Lower lobe of right lung (tissue), 2 donors: ENCODE measurements at regions not wholly inside any gene's neighbourhood (a gene's known extent, or its start where the extent isn't known, plus 50 kb on each side); places are given as distances from the start of the nearest gene placed in this dataset.

Source experiments
- ATAC-seq, 2 donors: fragments of 200-7000 bp; cut with Tn5 transposase; one replicate each; pipeline ENCODE4 v1.9.1; 2020 to 2022; ENCODE audit warnings: mild to moderate bottlenecking in 2 of 2, moderate library complexity in 2 of 2
- DNase-seq: peaks from one replicate; pipeline ENCODE4 v3.0.0-alpha.2; 2020
- H3K27ac ChIP-seq: fragments of 200-600 bp; one replicate; pipeline ENCODE4 v1.8.0; 2022
- H3K27me3 ChIP-seq: fragments of 200-600 bp; one replicate; pipeline ENCODE4 v1.8.0; 2022; ENCODE audit warnings: low read depth
- H3K36me3 ChIP-seq: fragments of 200-600 bp; one replicate; pipeline ENCODE4 v1.8.0; 2022; ENCODE audit warnings: mild to moderate bottlenecking
- H3K4me1 ChIP-seq: fragments of 200-600 bp; one replicate; pipeline ENCODE4 v1.8.0; 2022
- H3K4me3 ChIP-seq: fragments of 200-600 bp; one replicate; pipeline ENCODE4 v1.8.0; 2022; ENCODE audit warnings: mild to moderate bottlenecking
- H3K9me3 ChIP-seq: fragments of 200-600 bp; one replicate; pipeline ENCODE4 v1.8.0; 2022
- intact Hi-C: fragments of 100-400 bp; cut with DNase I; formaldehyde crosslinking; loops from one replicate; pipeline ENCODE4 v1.11.0; 2022
- TF ChIP-seq, protein P1 (sequence below): fragments of 200-600 bp; IDR thresholded peaks from one replicate; pipeline ENCODE4 v1.8.0; 2022; ENCODE audit warnings: antibody characterized with exemption, mild to moderate bottlenecking
- donor health status: DM: no; HTN: yes; CAD: no; lungs with severe emphysema.

DNA sequence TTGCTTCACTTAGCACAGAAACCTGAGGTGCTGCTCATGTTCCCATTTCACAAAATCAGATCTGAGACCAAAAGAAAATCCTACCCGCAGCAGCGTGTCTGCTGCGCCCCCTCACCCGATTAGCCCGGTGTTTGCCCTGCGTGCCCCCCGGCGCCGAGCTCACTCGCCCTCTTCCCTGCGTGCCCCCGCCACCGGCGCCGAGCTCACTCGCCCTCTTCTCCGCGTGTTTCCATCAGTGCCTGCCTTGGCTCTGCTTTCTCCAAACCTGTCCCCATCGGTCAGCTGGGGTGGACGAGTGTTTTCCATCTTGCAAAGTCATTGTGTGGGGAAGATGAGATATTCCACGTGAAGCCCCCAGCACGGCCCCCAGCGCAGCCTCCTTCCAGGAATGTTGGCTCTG lies 225.3 kb upstream of the PITRM1 start:
- ATAC-seq (no peak), DNase-seq (no peak)
- H3K36me3 ChIP-seq = no peaks in the 10 kb centered on the region
- H3K27ac ChIP-seq = no peak overlapping the region
- H3K4me3 ChIP-seq = no peak overlapping the region
- H3K9me3 ChIP-seq = no peaks in the 10 kb centered on the region
- TF ChIP-seq, protein P1, sequence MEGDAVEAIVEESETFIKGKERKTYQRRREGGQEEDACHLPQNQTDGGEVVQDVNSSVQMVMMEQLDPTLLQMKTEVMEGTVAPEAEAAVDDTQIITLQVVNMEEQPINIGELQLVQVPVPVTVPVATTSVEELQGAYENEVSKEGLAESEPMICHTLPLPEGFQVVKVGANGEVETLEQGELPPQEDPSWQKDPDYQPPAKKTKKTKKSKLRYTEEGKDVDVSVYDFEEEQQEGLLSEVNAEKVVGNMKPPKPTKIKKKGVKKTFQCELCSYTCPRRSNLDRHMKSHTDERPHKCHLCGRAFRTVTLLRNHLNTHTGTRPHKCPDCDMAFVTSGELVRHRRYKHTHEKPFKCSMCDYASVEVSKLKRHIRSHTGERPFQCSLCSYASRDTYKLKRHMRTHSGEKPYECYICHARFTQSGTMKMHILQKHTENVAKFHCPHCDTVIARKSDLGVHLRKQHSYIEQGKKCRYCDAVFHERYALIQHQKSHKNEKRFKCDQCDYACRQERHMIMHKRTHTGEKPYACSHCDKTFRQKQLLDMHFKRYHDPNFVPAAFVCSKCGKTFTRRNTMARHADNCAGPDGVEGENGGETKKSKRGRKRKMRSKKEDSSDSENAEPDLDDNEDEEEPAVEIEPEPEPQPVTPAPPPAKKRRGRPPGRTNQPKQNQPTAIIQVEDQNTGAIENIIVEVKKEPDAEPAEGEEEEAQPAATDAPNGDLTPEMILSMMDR = no peak
- intact Hi-C loops = no loop called here
- peaks cover 4% of the 10 kb centered on the region for H3K4me1 ChIP-seq
- no peaks in the 10 kb centered on the region for H3K27me3 ChIP-seq

DNA sequence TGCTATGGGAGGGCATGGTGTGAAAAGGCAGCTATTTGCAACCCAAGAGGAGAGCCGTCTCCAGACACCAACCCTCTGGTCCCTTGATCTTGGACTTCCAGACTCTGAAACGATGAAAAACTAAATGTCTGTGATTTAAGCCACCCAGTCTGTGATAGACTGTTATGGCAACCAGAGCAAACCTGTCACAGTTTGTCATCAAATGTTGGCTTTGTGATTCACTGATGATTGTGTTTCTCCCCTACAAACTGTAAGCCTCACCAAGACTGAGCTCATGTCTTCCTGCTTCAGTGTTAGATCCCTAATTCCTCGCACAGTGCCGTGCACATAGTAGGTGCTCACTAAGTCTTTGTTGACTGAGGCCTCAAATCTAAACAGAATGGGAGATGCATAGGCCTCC lies 224.6 kb upstream of the PITRM1 start:
- ATAC-seq = no peak
- TF ChIP-seq, protein P1 = no peak
- no peak for DNase-seq
- Histone ChIP-seq H3K4me1 (peaks cover 4% of the 10 kb centered on the region), H3K36me3 (no peaks in the 10 kb centered on the region), H3K4me3 (no peak overlapping the region), H3K27me3 (no peaks in the 10 kb centered on the region), H3K9me3 (no peaks in the 10 kb centered on the region), H3K27ac (no peak overlapping the region)
- intact Hi-C loops = no loop called here

DNA sequence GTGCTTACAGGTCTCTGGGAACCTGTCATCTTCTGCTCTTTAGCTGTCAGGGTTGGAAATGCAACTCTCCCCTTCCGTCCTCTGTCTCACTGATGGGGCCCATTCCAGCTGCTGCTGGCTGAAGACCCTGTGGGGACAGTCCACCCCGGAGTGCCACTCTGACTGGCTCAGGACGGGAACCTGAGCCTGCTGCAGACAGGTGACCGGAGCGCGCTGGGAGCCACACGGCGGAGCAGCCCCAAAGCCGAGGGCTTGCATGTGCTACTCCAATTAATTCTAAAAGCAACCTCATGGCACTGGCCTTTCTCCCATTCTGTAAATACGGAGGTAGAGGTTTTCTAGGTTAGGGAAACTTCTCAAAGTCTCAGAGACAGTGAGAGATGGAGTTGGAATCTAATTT lies 223.5 kb upstream of the PITRM1 start:
- peak in 1 of 2 donors; percentile 6 for ATAC-seq
- no peaks in the 10 kb centered on the region for H3K27me3 ChIP-seq
- H3K9me3 ChIP-seq = no peaks in the 10 kb centered on the region
- no peaks in the 10 kb centered on the region for H3K36me3 ChIP-seq
- intact Hi-C loops = no loop called here
- TF ChIP-seq, protein P1 = no peak
- no peak overlapping the region for H3K27ac ChIP-seq
- peaks cover 4% of the 10 kb centered on the region for H3K4me1 ChIP-seq
- DNase-seq = no peak
- H3K4me3 ChIP-seq = no peak overlapping the region

DNA sequence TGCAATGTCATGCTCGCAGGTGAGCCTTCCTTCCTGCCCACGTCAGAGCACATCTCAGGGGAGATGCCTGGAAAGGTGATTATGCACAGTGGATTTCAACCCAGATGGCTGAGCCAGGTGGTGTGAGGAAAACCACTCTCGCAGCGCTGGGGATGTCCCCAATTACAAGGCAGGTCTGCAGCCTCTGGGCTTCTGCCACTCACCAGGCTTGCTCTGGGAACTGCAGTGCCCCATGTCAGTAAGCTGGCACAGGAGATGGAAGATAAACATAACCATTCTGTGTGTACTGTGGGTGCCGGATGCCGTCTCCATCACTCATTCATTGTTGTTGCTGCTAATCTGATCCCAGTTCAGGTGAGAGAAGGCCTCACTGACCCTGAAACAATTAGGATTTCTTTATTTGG lies 222.9 kb upstream of the PITRM1 start:
- H3K36me3 ChIP-seq = no peaks in the 10 kb centered on the region
- H3K27ac ChIP-seq = no peak overlapping the region
- H3K9me3 ChIP-seq = no peaks in the 10 kb centered on the region
- no peak for DNase-seq
- ATAC-seq = no peak
- H3K4me1 ChIP-seq = peaks cover 4% of the 10 kb centered on the region
- no peaks in the 10 kb centered on the region for H3K27me3 ChIP-seq
- TF ChIP-seq, protein P1 = no peak
- no peak overlapping the region for H3K4me3 ChIP-seq
- intact Hi-C loops = no loop called here

DNA sequence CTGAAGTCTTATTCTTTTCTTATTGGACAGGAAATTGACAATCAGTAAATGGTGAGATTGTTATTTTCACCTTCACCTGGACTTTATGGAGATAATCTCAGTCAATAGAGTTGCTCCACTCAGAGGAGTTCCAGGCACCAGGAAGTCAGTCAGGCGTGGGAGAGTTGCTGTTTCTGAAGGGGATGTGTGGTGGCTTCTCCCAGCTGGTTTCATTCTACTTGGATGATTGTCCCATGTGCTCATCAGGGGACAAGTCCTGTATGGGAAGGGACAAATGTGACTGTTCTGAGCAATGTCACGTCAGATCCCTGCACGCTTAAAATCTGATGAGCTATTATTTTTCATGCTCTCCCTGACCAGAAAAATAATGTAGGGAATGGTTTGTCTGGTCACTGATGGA lies 222.5 kb upstream of the PITRM1 start:
- Histone ChIP-seq H3K36me3 (no peaks in the 10 kb centered on the region), H3K4me1 (peaks cover 4% of the 10 kb centered on the region), H3K27ac (no peak overlapping the region), H3K9me3 (no peaks in the 10 kb centered on the region), H3K27me3 (no peaks in the 10 kb centered on the region), H3K4me3 (no peak overlapping the region)
- DNase-seq (no peak), ATAC-seq (no peak)
- TF ChIP-seq, protein P1 = no peak
- intact Hi-C loops = no loop called here

DNA sequence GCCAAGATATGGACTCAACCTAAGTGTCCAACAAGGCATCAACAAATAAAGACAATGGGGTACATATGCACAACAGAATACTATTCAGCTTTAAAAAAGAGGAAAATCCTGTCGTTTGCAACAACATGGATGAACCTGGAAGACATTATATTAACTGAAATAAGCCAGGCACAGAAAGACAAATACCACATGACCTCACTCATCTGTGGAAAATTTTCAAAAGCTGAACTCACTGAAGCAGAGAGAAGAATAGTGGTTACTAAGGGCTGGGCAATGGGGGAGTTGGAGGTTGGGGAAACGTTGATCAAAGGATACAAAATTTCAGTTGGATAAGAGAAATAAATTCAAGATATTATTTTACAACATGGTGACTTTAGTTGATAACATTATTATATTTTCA lies 221.4 kb upstream of the PITRM1 start:
- H3K36me3 ChIP-seq = no peaks in the 10 kb centered on the region
- no peak for DNase-seq
- peaks cover 4% of the 10 kb centered on the region for H3K4me1 ChIP-seq
- H3K27ac ChIP-seq = no peak overlapping the region
- no peak for ATAC-seq
- TF ChIP-seq, protein P1 = no peak
- H3K4me3 ChIP-seq = no peak overlapping the region
- H3K9me3 ChIP-seq = no peaks in the 10 kb centered on the region
- H3K27me3 ChIP-seq = no peaks in the 10 kb centered on the region
- intact Hi-C loops = no loop called here
